Cardiac fibroblast (primary cell): ENCODE measurements at regions not wholly inside any gene's neighbourhood (a gene's known extent, or its start where the extent isn't known, plus 50 kb on each side); places are given as distances from the start of the nearest gene placed in this dataset.
A peak's percentile ranks its signal among the peaks of the same experiment; 100 is the strongest.

ENCODE experiments used
- DNase-seq, 2 donors: peaks; one replicate each; pipeline versions ENCODE4 v3.0.0 to v3.0.0-alpha.2; 2010; ENCODE audit warnings: low read depth in 2 of 2
- H3K4me3 ChIP-seq, 2 donors: replicated peaks in 1 of 2; 1 replicate in 1 of 2; 2 replicates in 1 of 2; pipeline ENCODE4 v1.5.1; 2011; ENCODE audit warnings: low read depth in 2 of 2, low read length in 2 of 2, mild to moderate bottlenecking in 2 of 2, moderate library complexity in 1 of 2
- TF ChIP-seq, protein P1 (sequence below): IDR thresholded peaks from one replicate; pipeline ENCODE4 v1.5.1; 2011; ENCODE audit warnings: low read depth, mild to moderate bottlenecking, low read length, inconsistent platforms

DNA sequence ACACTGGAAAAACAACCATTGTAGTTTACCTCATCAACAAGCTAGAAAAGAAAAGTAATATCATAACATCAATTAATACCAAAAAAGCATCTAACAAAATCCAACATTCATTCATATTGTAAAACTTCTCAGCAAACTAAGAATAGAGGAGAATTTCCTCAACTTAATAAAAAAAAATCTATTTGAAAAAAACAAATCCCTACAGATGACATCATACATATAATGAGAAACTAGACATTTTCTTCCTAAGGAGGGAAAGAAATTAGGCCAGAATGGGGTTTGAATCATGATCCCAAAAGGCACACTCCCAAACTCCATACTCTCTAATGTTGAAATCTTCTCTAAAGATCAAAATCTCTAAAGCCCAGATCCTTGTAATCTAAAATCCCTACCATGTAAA is 460.0 kb downstream of the IRS1 start:
- H3K4me3 ChIP-seq: no peak overlapping the region
- TF ChIP-seq, protein P1, sequence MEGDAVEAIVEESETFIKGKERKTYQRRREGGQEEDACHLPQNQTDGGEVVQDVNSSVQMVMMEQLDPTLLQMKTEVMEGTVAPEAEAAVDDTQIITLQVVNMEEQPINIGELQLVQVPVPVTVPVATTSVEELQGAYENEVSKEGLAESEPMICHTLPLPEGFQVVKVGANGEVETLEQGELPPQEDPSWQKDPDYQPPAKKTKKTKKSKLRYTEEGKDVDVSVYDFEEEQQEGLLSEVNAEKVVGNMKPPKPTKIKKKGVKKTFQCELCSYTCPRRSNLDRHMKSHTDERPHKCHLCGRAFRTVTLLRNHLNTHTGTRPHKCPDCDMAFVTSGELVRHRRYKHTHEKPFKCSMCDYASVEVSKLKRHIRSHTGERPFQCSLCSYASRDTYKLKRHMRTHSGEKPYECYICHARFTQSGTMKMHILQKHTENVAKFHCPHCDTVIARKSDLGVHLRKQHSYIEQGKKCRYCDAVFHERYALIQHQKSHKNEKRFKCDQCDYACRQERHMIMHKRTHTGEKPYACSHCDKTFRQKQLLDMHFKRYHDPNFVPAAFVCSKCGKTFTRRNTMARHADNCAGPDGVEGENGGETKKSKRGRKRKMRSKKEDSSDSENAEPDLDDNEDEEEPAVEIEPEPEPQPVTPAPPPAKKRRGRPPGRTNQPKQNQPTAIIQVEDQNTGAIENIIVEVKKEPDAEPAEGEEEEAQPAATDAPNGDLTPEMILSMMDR: no peak
- DNase-seq: no peak

GRCh38 chr2:226338825-226339224 is 460.8 kb downstream of the IRS1 start:
- TF ChIP-seq, protein P1: no peak
- no peak overlapping the region for H3K4me3 ChIP-seq
- DNase-seq: peak in 1 of 2 donors; percentile 6

- TF ChIP-seq, protein P1: no peak
- H3K4me3 ChIP-seq: no peak overlapping the region
- peak in 1 of 2 donors; percentile 93 for DNase-seq
Observed at GRCh38 chr2:226337941-226338600, 461.5 kb downstream of the IRS1 start.

GRCh38 chr2:226336283-226336682 is 463.3 kb downstream of the IRS1 start:
- TF ChIP-seq, protein P1: no peak
- H3K4me3 ChIP-seq: no peak overlapping the region
- no peak for DNase-seq

DNA sequence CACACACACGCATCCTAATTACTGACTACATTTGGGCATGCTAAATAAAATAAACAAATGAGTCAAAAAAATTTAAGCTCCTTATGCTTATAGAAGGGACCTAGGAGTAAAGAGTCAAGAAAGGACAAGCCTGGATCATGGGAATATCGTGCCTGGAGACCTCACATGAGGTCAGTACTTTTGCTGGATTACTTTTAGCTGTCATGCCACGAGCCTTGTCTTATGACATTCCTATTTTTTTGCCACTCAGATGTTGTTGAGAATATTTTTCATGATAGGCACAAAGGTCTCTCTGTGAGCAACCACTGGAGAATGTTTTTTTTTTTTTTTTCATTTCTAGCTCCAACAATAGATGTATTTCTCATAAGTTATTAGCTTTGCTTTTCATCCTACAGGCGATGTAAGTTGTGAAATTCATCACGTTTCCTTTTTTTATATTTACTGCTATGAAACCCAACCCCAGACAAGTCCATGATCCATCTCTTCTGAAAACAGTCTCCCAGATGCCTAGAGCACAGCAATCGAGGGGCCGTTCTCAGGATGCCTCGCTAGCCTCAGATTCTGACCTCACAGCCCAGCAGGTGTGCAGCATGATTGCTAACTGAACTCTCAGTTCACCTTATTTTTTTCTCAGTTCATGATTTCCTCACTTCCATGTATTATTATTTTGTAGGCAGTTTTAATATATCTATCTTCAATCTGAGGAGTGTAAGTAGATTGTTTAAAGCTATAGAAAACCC is 464.5 kb downstream of the IRS1 start:
- peak; percentile 37 to 51 for DNase-seq
- no peak overlapping the region for H3K4me3 ChIP-seq
- TF ChIP-seq, protein P1: no peak

DNA sequence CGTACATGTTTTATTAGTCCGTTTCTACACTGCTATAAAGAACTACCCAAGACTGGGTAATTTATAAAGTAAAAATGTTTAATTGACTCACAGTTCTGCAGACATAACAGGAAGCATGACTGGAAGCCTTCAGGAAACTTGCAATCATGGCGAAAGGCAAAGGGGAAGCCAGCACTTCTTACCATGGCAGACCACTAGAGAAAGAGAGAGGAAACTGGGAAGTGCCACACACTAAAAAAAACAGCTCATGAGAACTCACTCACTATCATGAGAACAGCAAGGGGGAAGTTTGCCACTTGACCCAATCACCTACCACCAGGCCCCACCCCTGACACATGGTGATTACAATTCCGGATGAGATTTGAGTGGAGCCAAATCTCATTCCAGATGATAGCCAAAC is 466.2 kb downstream of the IRS1 start:
- no peak overlapping the region for H3K4me3 ChIP-seq
- TF ChIP-seq, protein P1: no peak
- no peak for DNase-seq
